Loucy (cell line): ENCODE measurements at regions not wholly inside any gene's neighbourhood (a gene's known extent, or its start where the extent isn't known, plus 50 kb on each side); places are given as distances from the start of the nearest gene placed in this dataset.

ENCODE experiments used
- H2AFZ ChIP-seq: fragments of 200-600 bp; sonication (generic); 2 replicates; pipeline ENCODE4 v1.6.0; 2016; ENCODE audit warnings: antibody characterized with exemption, mild to moderate bottlenecking, low read length, moderate library complexity
- H3F3A ChIP-seq: fragments of 200-600 bp; 2 replicates; pipeline ENCODE4 v1.6.0; 2016; ENCODE audit warnings: antibody characterized with exemption, low read depth, mild to moderate bottlenecking
- H3K27me3 ChIP-seq: fragments of 200-600 bp; sonication (generic); 2 replicates; pipeline ENCODE4 v1.6.1; 2014; ENCODE audit warnings: low read length, mild to moderate bottlenecking; ENCODE audit not compliant: insufficient read depth, poor library complexity, severe bottlenecking
- H3K36me3 ChIP-seq: fragments of 200-600 bp; sonication (generic); 2 replicates; pipeline ENCODE4 v1.6.1; 2016; ENCODE audit warnings: low read length; ENCODE audit not compliant: insufficient read depth
- H3K4me1 ChIP-seq: fragments of 200-600 bp; sonication (generic); 2 replicates; pipeline ENCODE4 v1.5.1; 2014; ENCODE audit warnings: low read length, mild to moderate bottlenecking; ENCODE audit not compliant: insufficient read depth, poor library complexity, severe bottlenecking
- H3K4me2 ChIP-seq: fragments of 200-600 bp; sonication (generic); 2 replicates; pipeline ENCODE4 v1.6.0; 2014; ENCODE audit warnings: antibody characterized with exemption, low read length, low read depth, mild to moderate bottlenecking; ENCODE audit not compliant: poor library complexity, severe bottlenecking
- H3K4me3 ChIP-seq: fragments of 200-600 bp; sonication (generic); 2 replicates; pipeline ENCODE4 v1.5.1; 2014; ENCODE audit warnings: low read length, mild to moderate bottlenecking, mixed read lengths; ENCODE audit not compliant: poor library complexity, severe bottlenecking
- H3K79me2 ChIP-seq: fragments of 200-600 bp; sonication (generic); 2 replicates; pipeline ENCODE4 v1.6.1; 2014; ENCODE audit warnings: low read length; ENCODE audit not compliant: insufficient read depth
- H3K9ac ChIP-seq: fragments of 200-600 bp; sonication (generic); 2 replicates; pipeline ENCODE4 v1.6.0; 2014; ENCODE audit warnings: mild to moderate bottlenecking, low read depth, low read length, moderate library complexity; ENCODE audit not compliant: poor library complexity, severe bottlenecking
- H3K9me2 ChIP-seq: fragments of 200-600 bp; sonication (generic); replicated peaks from 2 replicates; pipeline ENCODE4 v1.6.1; 2016; ENCODE audit warnings: low read depth, low read length, mixed read lengths
- H3K9me3 ChIP-seq: fragments of 200-600 bp; sonication (generic); 2 replicates; pipeline ENCODE4 v1.6.1; 2014; ENCODE audit warnings: mild to moderate bottlenecking, antibody characterized with exemption, low read length, low read depth; ENCODE audit not compliant: insufficient read depth
- H4K20me1 ChIP-seq: fragments of 200-600 bp; sonication (generic); 2 replicates; pipeline ENCODE4 v1.6.0; 2014; ENCODE audit warnings: antibody characterized with exemption, low read length, mild to moderate bottlenecking; ENCODE audit not compliant: insufficient read depth, poor library complexity, severe bottlenecking
- CTCF ChIP-seq: fragments of 200-600 bp; sonication (generic); conservative IDR thresholded peaks from 2 replicates; pipeline ENCODE4 v1.5.1; 2014; ENCODE audit warnings: mild to moderate bottlenecking, antibody characterized with exemption, low read length
- EZH2phosphoT487 ChIP-seq: fragments of 200-600 bp; IDR thresholded peaks from 2 replicates; pipeline ENCODE4 v1.6.1; 2018; ENCODE audit warnings: antibody characterized with exemption, mild to moderate bottlenecking, moderate library complexity, borderline replicate concordance

GRCh38 chr4:54542540-54543041 lies 115.2 kb upstream of the KIT start:
- Histone ChIP-seq H3K4me1 (peaks cover 6% of the 10 kb centered on the region), H3K9me3 (no peaks in the 10 kb centered on the region), H3K79me2 (no peaks in the 10 kb centered on the region), H3K27me3 (no peaks in the 10 kb centered on the region), H3K4me3 (no peak overlapping the region), H3F3A (no peaks in the 10 kb centered on the region), H2AFZ (no peak overlapping the region), H3K9me2 (no peaks in the 10 kb centered on the region), H3K4me2 (no peak overlapping the region), H3K36me3 (no peaks in the 10 kb centered on the region), H3K9ac (no peak overlapping the region), H4K20me1 (no peaks in the 10 kb centered on the region)
- TF ChIP-seq EZH2phosphoT487: no peak
- no peak for TF ChIP-seq CTCF

GRCh38 chr4:54543088-54543795 lies 114.5 kb upstream of the KIT start:
- no peaks in the 10 kb centered on the region for H3K9me2 ChIP-seq
- H3K27me3 ChIP-seq: no peaks in the 10 kb centered on the region
- no peaks in the 10 kb centered on the region for H4K20me1 ChIP-seq
- H3K79me2 ChIP-seq: no peaks in the 10 kb centered on the region
- H2AFZ ChIP-seq: no peak overlapping the region
- no peaks in the 10 kb centered on the region for H3F3A ChIP-seq
- TF ChIP-seq EZH2phosphoT487: no peak
- no peaks in the 10 kb centered on the region for H3K9me3 ChIP-seq
- no peaks in the 10 kb centered on the region for H3K36me3 ChIP-seq
- H3K4me3 ChIP-seq: no peak overlapping the region
- no peak overlapping the region for H3K4me2 ChIP-seq
- H3K9ac ChIP-seq: no peak overlapping the region
- H3K4me1 ChIP-seq: peaks cover 12% of the 10 kb centered on the region

GRCh38 chr4:54545663-54546424 lies 111.9 kb upstream of the KIT start:
- H2AFZ ChIP-seq: no peak overlapping the region
- no peak overlapping the region for H3K9ac ChIP-seq
- H3K36me3 ChIP-seq: no peaks in the 10 kb centered on the region
- no peaks in the 10 kb centered on the region for H3F3A ChIP-seq
- TF ChIP-seq CTCF (no peak), EZH2phosphoT487 (no peak)
- H3K4me3 ChIP-seq: no peak overlapping the region
- no peaks in the 10 kb centered on the region for H3K27me3 ChIP-seq
- H4K20me1 ChIP-seq: no peaks in the 10 kb centered on the region
- peaks cover 13% of the 10 kb centered on the region for H3K4me1 ChIP-seq
- H3K4me2 ChIP-seq: no peak overlapping the region
- no peaks in the 10 kb centered on the region for H3K9me2 ChIP-seq
- H3K79me2 ChIP-seq: no peaks in the 10 kb centered on the region
- no peaks in the 10 kb centered on the region for H3K9me3 ChIP-seq
